HCT116 (cell line): ENCODE measurements at regions not wholly inside any gene's neighbourhood (a gene's known extent, or its start where the extent isn't known, plus 50 kb on each side); places are given as distances from the start of the nearest gene placed in this dataset.

Experiments
- ATAC-seq: fragments of 200-7000 bp; cut with Tn5 transposase; 2 replicates; pipeline ENCODE4 v1.9.1; 2020; ENCODE audit warnings: mild to moderate bottlenecking, moderate library complexity
- BruUV-seq: library from RNA; stranded (reverse); fragments of 400-500 nt; replicated peaks from 2 replicates; lab custom pipeline; 2021; lab: Mats Ljungman, UMichigan
- CTCF ChIA-PET: fragments of 300-600 bp; sonication (Branson Sonifier 250); formaldehyde crosslinking; loops from one replicate; lab custom pipeline; 2021; ENCODE audit warnings: antibody characterized with exemption; lab: Charles Lee
- POLR2A ChIA-PET: fragments of 300-600, 350-600 bp; sonication (Branson Sonifier 250); formaldehyde crosslinking; loops from one replicate; lab custom pipeline; 2021; ENCODE audit warnings: antibody characterized with exemption; lab: Charles Lee
- RAD21 ChIA-PET, 2 experiments: fragments of 300-600 bp; sonication (Branson Sonifier 250); formaldehyde crosslinking; loops; one replicate each; lab custom pipeline; 2023; ENCODE audit warnings: low total read pairs in 2 of 2; ENCODE audit not compliant: uncharacterized antibody in 2 of 2, unreplicated experiment in 2 of 2, low non-redundant PET in 1 of 2; lab: Charles Lee
- DNase-seq: peaks from one replicate; pipeline ENCODE4 v3.0.0-alpha.2; 2010; ENCODE audit warnings: low read depth, low spot score
- H2AFZ ChIP-seq: fragments of 200-600 bp; shearing (Covaris generic), sonication (generic); 2 replicates; pipeline ENCODE4 v1.6.1; 2017; ENCODE audit warnings: low read depth, mixed run types, mixed read lengths, antibody characterized with exemption, low read length; ENCODE audit not compliant: poor library complexity, severe bottlenecking
- H3K27ac ChIP-seq: 2 replicates; pipeline ENCODE4 v1.5.1; 2012; ENCODE audit warnings: low read depth, low read length
- H3K27me3 ChIP-seq: fragments of 200-600 bp; sonication (generic); 2 replicates; pipeline ENCODE4 v1.6.1; 2016; ENCODE audit warnings: mixed run types, low read length, mixed read lengths; ENCODE audit not compliant: insufficient read depth
- H3K36me3 ChIP-seq, 2 experiments: fragments of 200-500 bp in 1 of 2; fragments of 200-600 bp in 1 of 2; sonication (Bioruptor generic) in 1 of 2; sonication (generic) in 1 of 2; 2 replicates each; pipeline versions ENCODE4 v1.5.1 to v1.6.1; 2014 to 2016; ENCODE audit warnings: low read length in 2 of 2, inconsistent platforms in 1 of 2, mixed read lengths in 1 of 2, mixed run types in 1 of 2; ENCODE audit not compliant: insufficient read depth in 2 of 2, control insufficient read depth in 1 of 2
- H3K4me1 ChIP-seq, 2 experiments: fragments of 200-600 bp in 1 of 2; sonication (generic) in 1 of 2; 2 replicates each; pipeline versions ENCODE4 v1.5.1 to v1.6.1; 2012 to 2017; ENCODE audit warnings: low read length in 2 of 2, inconsistent platforms in 1 of 2, mild to moderate bottlenecking in 1 of 2, mixed read lengths in 1 of 2, mixed run types in 1 of 2, moderate library complexity in 1 of 2; ENCODE audit not compliant: insufficient read depth in 2 of 2, control insufficient read depth in 1 of 2
- H3K4me2 ChIP-seq: fragments of 200-600 bp; sonication (generic); 2 replicates; pipeline ENCODE4 v1.6.1; 2017; ENCODE audit warnings: mixed run types, low read length, mixed read lengths
- H3K4me3 ChIP-seq, 2 experiments: fragments of 200-600 bp in 1 of 2; sonication (generic) in 1 of 2; replicated peaks in 1 of 2; 2 replicates each; pipeline ENCODE4 v1.5.1; 2011 to 2016; ENCODE audit warnings: low read length in 2 of 2, control low read depth in 1 of 2, low read depth in 1 of 2, mild to moderate bottlenecking in 1 of 2, mixed read lengths in 1 of 2, mixed run types in 1 of 2
- H3K79me2 ChIP-seq: fragments of 200-600 bp; sonication (generic); 2 replicates; pipeline ENCODE4 v1.6.1; 2017; ENCODE audit warnings: mild to moderate bottlenecking, mixed run types, low read length, moderate library complexity, mixed read lengths; ENCODE audit not compliant: insufficient read depth
- H3K9ac ChIP-seq: fragments of 200-600 bp; sonication (generic); 2 replicates; pipeline ENCODE4 v1.6.1; 2016; ENCODE audit warnings: low read length, mixed read lengths
- H3K9me2 ChIP-seq: fragments of 200-600 bp; sonication (generic), shearing (Covaris generic); 2 replicates; pipeline ENCODE4 v1.6.1; 2017; ENCODE audit warnings: mixed run types, mild to moderate bottlenecking, moderate library complexity; ENCODE audit not compliant: insufficient read depth
- H3K9me3 ChIP-seq, 2 experiments: fragments of 200-500 bp in 1 of 2; fragments of 200-600 bp in 1 of 2; sonication (Bioruptor generic) in 1 of 2; sonication (generic) in 1 of 2; 2 replicates each; pipeline ENCODE4 v1.6.1; 2014 to 2017; ENCODE audit warnings: low read length in 2 of 2, mixed read lengths in 2 of 2, inconsistent platforms in 1 of 2, low read depth in 1 of 2, mild to moderate bottlenecking in 1 of 2, mixed run types in 1 of 2, moderate library complexity in 1 of 2; ENCODE audit not compliant: control insufficient read depth in 1 of 2, insufficient read depth in 1 of 2
- H4K20me1 ChIP-seq: fragments of 200-600 bp; sonication (generic), shearing (Covaris generic); 2 replicates; pipeline ENCODE4 v1.6.1; 2017; ENCODE audit warnings: mixed run types, mild to moderate bottlenecking, moderate library complexity; ENCODE audit not compliant: insufficient read depth
- CEBPB ChIP-seq: IDR thresholded peaks from 2 replicates; pipeline ENCODE4 v1.6.1; 2012; ENCODE audit warnings: low read depth
- EGR1 ChIP-seq: IDR thresholded peaks from 2 replicates; pipeline ENCODE4 v1.6.1; 2012; ENCODE audit warnings: low read depth
- ELF1 ChIP-seq: IDR thresholded peaks from 2 replicates; pipeline ENCODE4 v1.6.1; 2012; ENCODE audit warnings: low read depth, borderline replicate concordance
- EZH2phosphoT487 ChIP-seq: fragments of 200-600 bp; IDR thresholded peaks from 2 replicates; pipeline ENCODE4 v1.6.1; 2018; ENCODE audit warnings: antibody characterized with exemption, borderline replicate concordance
- FOSL1 ChIP-seq: IDR thresholded peaks from 2 replicates; pipeline ENCODE4 v1.6.1; 2012; ENCODE audit warnings: low read depth
- JUND ChIP-seq: IDR thresholded peaks from 2 replicates; pipeline ENCODE4 v1.6.1; 2012
- REST ChIP-seq: IDR thresholded peaks from 2 replicates; pipeline ENCODE4 v1.6.1; 2012; ENCODE audit warnings: low read depth
- SIN3A ChIP-seq: IDR thresholded peaks from 2 replicates; pipeline ENCODE4 v1.6.1; 2012; ENCODE audit warnings: low read depth
- YY1 ChIP-seq: IDR thresholded peaks from 2 replicates; pipeline ENCODE4 v1.6.1; 2011; ENCODE audit warnings: low read length, low read depth, moderate library complexity, mild to moderate bottlenecking; ENCODE audit not compliant: insufficient replicate concordance; ENCODE audit errors: extremely low read depth
- ZFX ChIP-seq: fragments of 450-650 bp; IDR thresholded peaks from 2 replicates; pipeline ENCODE4 v1.6.1; 2017
- intact Hi-C: fragments of 100-400 bp; cut with micrococcal nuclease; formaldehyde crosslinking; loops from 2 replicates; pipeline ENCODE4 v1.10.0; 2022

DNA sequence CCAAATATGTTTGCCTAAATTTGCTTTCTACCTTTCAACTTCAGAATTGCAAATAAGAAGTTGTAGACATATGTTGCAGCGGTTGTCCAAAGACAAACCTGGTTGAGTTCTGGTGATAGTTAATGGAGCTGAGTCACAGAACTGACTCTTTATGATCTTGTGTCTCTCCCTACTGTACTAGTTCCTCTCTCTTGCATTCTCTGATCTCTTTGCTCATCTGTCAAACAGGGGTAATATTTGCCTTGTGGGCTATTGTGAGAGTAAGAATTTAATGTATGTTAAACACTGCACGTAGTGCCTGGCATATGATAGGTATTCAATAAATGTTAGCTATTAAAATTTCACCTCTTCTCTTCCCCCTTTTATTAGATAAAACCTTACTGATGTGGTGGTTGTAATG, 283.5 kb upstream of the RGS6 start:
- H3K4me3 ChIP-seq: no peak overlapping the region
- no peaks in the 10 kb centered on the region for H3K79me2 ChIP-seq
- H3K27ac ChIP-seq: no peak overlapping the region
- H4K20me1 ChIP-seq: no peaks in the 10 kb centered on the region
- no peaks in the 10 kb centered on the region for H3K36me3 ChIP-seq
- no peaks in the 10 kb centered on the region for H3K27me3 ChIP-seq
- H3K9me2 ChIP-seq: no peaks in the 10 kb centered on the region
- no peak for ATAC-seq
- H3K4me2 ChIP-seq: no peak overlapping the region
- intact Hi-C loops: no loop called here
- no TSS peak for BruUV-seq
- peaks cover 14 to 18% of the 10 kb centered on the region in 2 experiments for H3K4me1 ChIP-seq
- H2AFZ ChIP-seq: no peak overlapping the region
- RAD21 ChIA-PET: no interaction called here
- TF ChIP-seq FOSL1: no peak
- TF ChIP-seq SIN3A: no peak
- TF ChIP-seq JUND: no peak
- no peak for TF ChIP-seq EGR1
- no peak for TF ChIP-seq REST
- TF ChIP-seq ZFX: no peak
- TF ChIP-seq YY1: no peak
- TF ChIP-seq, all 23 proteins: peak for 0
- POLR2A ChIA-PET: no interaction called here
- no peak for DNase-seq
- Histone ChIP-seq H3K9me3 (no peaks in the 10 kb centered on the region), H3K9ac (no peak overlapping the region)
- CTCF ChIA-PET: no interaction called here

GRCh38 chr14:71650187-71650755, 282.0 kb upstream of the RGS6 start:
- Histone ChIP-seq H3K4me2 (no peak overlapping the region), H3K27ac (no peak overlapping the region), H2AFZ (no peak overlapping the region), H3K9me3 (no peaks in the 10 kb centered on the region), H4K20me1 (no peaks in the 10 kb centered on the region), H3K36me3 (no peaks in the 10 kb centered on the region), H3K27me3 (no peaks in the 10 kb centered on the region), H3K9me2 (no peaks in the 10 kb centered on the region), H3K4me1 (peaks cover 14 to 18% of the 10 kb centered on the region in 2 experiments), H3K9ac (no peak overlapping the region), H3K79me2 (no peaks in the 10 kb centered on the region), H3K4me3 (no peak overlapping the region)
- ChIA-PET POLR2A (no interaction called here), CTCF (no interaction called here), RAD21 (no interaction called here)
- no peak for TF ChIP-seq EZH2phosphoT487
- no peak for TF ChIP-seq ELF1
- TF ChIP-seq REST: no peak
- TF ChIP-seq EGR1: no peak
- TF ChIP-seq CEBPB: no peak
- intact Hi-C loops: no loop called here
- no peak for ATAC-seq
- BruUV-seq: no TSS peak
- no peak for DNase-seq
